Activated CD4-positive, alpha-beta memory T cell treated with anti-CD3 and anti-CD28 coated beads for 36 hours (primary cell): ENCODE measurements at regions not wholly inside any gene's neighbourhood (a gene's known extent, or its start where the extent isn't known, plus 50 kb on each side); places are given as distances from the start of the nearest gene placed in this dataset.

Experiments used
- CTCF ChIA-PET: fragments of 350-600 bp; sonication (Branson Sonifier 250); formaldehyde crosslinking; loops from one replicate; lab custom pipeline; 2021; ENCODE audit warnings: antibody characterized with exemption, inconsistent platforms; lab: Charles Lee
- POLR2A ChIA-PET: fragments of 350-600 bp; sonication (Branson Sonifier 250); formaldehyde crosslinking; loops from one replicate; lab custom pipeline; 2021; ENCODE audit warnings: antibody characterized with exemption; lab: Charles Lee
- DNase-seq: peaks from one replicate; pipeline ENCODE4 v3.0.0-alpha.2; 2020
- H3K27ac Mint-ChIP-seq: one replicate; pipeline ENCODE4 v1.8.0; 2021; ENCODE audit warnings: mixed read lengths
- H3K27me3 Mint-ChIP-seq: one replicate; pipeline ENCODE4 v1.8.0; 2021; ENCODE audit warnings: mixed read lengths
- H3K36me3 Mint-ChIP-seq: one replicate; pipeline ENCODE4 v1.8.0; 2021; ENCODE audit warnings: mixed read lengths
- H3K4me1 Mint-ChIP-seq: one replicate; pipeline ENCODE4 v1.8.0; 2021; ENCODE audit warnings: low read depth, mixed read lengths
- H3K4me3 Mint-ChIP-seq: one replicate; pipeline ENCODE4 v1.8.0; 2021; ENCODE audit warnings: mild to moderate bottlenecking, mixed read lengths
- H3K9me3 Mint-ChIP-seq: one replicate; pipeline ENCODE4 v1.8.0; 2021; ENCODE audit warnings: mixed read lengths
- intact Hi-C: fragments of 100-400 bp; cut with micrococcal nuclease; formaldehyde crosslinking; loops from one replicate; pipeline ENCODE4 v1.15.1; 2023

DNA sequence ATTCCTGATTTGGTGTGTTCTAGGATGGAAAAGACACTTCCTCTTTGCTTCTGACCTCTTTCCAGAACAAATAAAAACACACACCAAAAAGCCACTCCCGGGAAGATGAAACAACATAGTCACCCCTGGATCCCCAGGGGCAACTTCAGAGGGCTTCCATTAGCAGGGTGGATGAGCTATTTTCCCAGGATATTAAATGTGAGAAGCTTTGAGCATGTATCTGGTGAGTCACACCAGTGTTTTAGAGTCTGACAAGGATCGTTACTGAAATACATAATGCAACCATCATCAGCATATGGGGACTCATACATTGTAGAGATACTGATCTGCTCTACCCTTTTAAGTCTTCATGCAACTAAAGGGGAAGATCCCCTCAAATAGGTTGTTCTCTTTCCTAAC, 115.5 kb upstream of the ZNF438 start:
- no peaks in the 10 kb centered on the region for H3K9me3 Mint-ChIP-seq
- no peak for DNase-seq
- peaks cover 10% of the 10 kb centered on the region for H3K27me3 Mint-ChIP-seq
- H3K36me3 Mint-ChIP-seq: no peaks in the 10 kb centered on the region
- CTCF ChIA-PET: no interaction called here
- H3K4me1 Mint-ChIP-seq: peaks cover 9% of the 10 kb centered on the region
- intact Hi-C loops: no loop called here
- no peak overlapping the region for H3K27ac Mint-ChIP-seq
- no peak overlapping the region for H3K4me3 Mint-ChIP-seq
- POLR2A ChIA-PET: no interaction called here

DNA sequence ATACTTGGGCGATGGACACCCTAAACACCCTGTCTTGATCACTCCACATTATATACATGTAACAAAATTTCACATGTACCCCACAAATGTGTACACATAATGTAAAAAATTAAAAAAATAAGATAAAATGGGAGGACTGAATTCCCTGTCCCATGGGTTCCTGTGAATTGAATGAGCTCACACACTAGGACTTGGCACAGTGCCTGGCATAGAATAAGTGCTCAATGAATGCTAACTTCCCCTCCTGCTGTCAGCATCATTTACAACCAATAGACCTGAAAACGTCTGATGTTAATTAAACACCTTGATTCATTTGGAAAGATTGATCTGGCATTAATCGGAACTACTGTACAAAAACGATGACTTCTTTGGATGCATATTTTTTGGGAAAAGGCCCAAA, 117.3 kb upstream of the ZNF438 start:
- no peaks in the 10 kb centered on the region for H3K36me3 Mint-ChIP-seq
- peaks cover under 1% of the 10 kb centered on the region for H3K9me3 Mint-ChIP-seq
- intact Hi-C loops: no loop called here
- DNase-seq: no peak
- H3K4me1 Mint-ChIP-seq: peaks cover 9% of the 10 kb centered on the region
- ChIA-PET POLR2A (interaction anchor here (0.6 kb wide), 1 partner anchor 643 kb away, joined by 3 read pairs; no protein-coding TSS in a partner anchor), CTCF (no interaction called here)
- H3K27ac Mint-ChIP-seq: no peak overlapping the region
- peaks cover 10% of the 10 kb centered on the region for H3K27me3 Mint-ChIP-seq
- no peak overlapping the region for H3K4me3 Mint-ChIP-seq

DNA sequence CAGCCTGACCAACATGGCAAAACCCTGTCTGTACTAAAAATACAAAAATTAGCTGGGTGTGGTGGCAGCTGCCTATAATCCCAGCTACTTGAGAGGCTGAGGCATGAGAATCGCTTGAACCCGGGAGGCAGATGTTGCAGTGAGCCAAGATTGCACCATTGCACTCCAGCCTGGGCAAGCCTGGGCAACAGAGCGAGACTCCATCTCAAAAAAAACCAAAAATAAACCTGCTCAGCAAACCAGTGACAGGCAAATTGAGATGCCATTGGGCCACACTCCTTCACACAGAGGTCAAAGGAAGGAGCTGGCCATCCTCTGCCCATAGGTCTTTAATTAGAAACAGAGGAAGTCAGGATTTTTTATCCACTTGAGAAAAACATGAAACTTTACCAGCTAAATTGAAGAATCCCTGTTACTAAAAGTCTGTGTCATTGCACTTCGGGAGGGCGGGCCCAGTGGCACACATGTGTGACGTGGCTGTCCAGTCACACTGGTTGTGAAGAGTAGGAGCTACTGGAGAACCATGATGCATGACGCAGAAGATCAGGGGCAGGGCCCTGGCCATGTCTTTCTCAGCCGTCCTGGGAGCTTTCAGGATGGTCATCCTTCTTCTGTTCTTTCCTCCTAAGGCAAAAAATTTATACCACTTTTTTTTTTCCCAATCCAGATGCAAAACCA, 118.3 kb upstream of the ZNF438 start:
- peaks cover 2% of the 10 kb centered on the region for H3K9me3 Mint-ChIP-seq
- H3K4me3 Mint-ChIP-seq: no peak overlapping the region
- H3K27ac Mint-ChIP-seq: no peak overlapping the region
- ChIA-PET POLR2A (interaction anchor here (0.7 kb wide), 1 partner anchor 86 kb away, joined by 4 read pairs; no protein-coding TSS in a partner anchor), CTCF (interaction anchor here (1.0 kb wide), 1 partner anchor 366 kb away, joined by 3 read pairs; no protein-coding TSS in a partner anchor)
- no peaks in the 10 kb centered on the region for H3K36me3 Mint-ChIP-seq
- peaks cover 10% of the 10 kb centered on the region for H3K27me3 Mint-ChIP-seq
- no peak for DNase-seq
- intact Hi-C loops: no loop called here
- H3K4me1 Mint-ChIP-seq: peaks cover 9% of the 10 kb centered on the region

DNA sequence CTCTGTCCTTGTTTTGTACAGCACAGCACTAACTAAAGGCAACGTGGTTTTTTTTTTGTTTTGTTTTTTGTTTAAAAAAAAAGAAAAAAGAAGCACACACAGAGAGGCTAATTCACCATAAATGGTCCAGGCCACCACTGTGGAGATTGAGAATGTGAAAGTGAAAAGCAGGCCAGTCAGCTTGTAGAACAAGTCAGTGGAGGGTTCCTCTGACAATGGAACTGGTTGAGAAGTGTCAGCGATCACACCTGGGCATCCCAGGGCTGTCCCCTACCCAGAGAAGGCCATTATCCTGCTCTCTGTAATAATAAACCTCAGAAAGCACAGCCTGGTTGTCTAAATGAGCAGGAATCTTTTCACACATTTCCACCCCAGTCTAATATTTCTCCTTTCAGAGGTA, 119.6 kb upstream of the ZNF438 start:
- DNase-seq: no peak
- peaks cover 4% of the 10 kb centered on the region for H3K27me3 Mint-ChIP-seq
- H3K9me3 Mint-ChIP-seq: peaks cover 2% of the 10 kb centered on the region
- H3K27ac Mint-ChIP-seq: no peak overlapping the region
- no peaks in the 10 kb centered on the region for H3K36me3 Mint-ChIP-seq
- POLR2A ChIA-PET: no interaction called here
- no peak overlapping the region for H3K4me3 Mint-ChIP-seq
- H3K4me1 Mint-ChIP-seq: peaks cover 8% of the 10 kb centered on the region
- intact Hi-C loops: no loop called here
- CTCF ChIA-PET: no interaction called here

DNA sequence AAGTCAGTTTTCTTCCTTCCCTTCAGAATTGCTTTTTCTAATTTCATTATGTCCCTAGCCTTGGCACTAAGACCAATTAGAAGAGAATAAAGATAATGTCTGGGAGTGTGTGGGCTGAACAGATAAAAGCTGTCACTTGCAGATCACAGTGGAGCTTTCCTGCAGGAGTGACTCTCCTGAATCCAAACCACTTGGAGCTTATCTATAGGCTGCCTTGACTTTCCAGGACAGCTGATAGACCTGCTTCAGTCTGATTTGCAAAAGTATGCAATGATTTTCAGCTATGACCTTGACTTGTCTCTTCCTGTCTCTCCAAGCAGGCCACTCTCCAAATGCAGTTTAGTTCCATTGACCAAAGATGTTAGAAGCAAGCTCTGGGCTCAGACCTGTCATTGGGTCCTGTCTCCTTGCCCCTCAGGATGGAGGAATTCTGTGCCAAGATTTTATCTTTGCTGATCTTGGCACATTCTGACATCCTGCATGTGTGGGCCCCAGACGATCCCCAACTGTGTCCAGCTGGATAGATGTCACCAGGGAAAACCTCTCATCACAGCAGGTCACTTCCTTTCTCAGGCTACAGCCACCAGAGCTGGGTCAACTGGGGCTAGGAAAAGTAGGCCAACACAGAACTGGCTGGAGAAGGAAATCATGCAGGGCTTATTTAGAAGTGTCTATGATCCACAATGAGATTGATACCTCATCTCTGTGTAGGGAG, 120.9 kb upstream of the ZNF438 start:
- CTCF ChIA-PET: no interaction called here
- H3K27ac Mint-ChIP-seq: no peak overlapping the region

DNA sequence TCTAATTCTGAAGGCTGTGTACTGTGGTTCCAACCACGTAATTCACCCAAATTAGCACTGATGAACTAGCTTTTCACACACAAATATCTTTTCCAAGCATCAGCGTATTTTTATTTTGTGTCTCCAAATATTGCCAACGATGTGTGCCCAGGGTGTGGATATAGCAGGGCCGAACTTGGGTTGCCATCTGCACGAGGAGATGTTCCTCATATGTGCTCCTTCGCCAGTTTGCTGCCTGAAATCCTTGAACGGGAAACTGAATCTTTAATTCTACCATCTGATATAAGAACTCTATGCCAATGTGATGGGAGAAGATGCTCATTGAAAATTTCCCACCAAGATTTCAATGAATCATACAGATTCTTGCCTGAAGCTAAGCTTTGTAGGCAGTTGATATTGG, 121.5 kb upstream of the ZNF438 start:
- intact Hi-C loops: no loop called here
- H3K9me3 Mint-ChIP-seq: peaks cover 2% of the 10 kb centered on the region
- POLR2A ChIA-PET: no interaction called here
- H3K27me3 Mint-ChIP-seq: no peaks in the 10 kb centered on the region
- H3K4me1 Mint-ChIP-seq: no peaks in the 10 kb centered on the region
- no peak overlapping the region for H3K27ac Mint-ChIP-seq
- no peaks in the 10 kb centered on the region for H3K36me3 Mint-ChIP-seq
- CTCF ChIA-PET: no interaction called here
- no peak for DNase-seq
- no peak overlapping the region for H3K4me3 Mint-ChIP-seq

More for the DNA sequence above, 120.9 kb upstream of the ZNF438 start:
- intact Hi-C loops: no loop called here
- Mint-ChIP-seq H3K9me3 (peaks cover 2% of the 10 kb centered on the region), H3K27me3 (no peaks in the 10 kb centered on the region), H3K4me1 (no peaks in the 10 kb centered on the region), H3K4me3 (no peak overlapping the region), H3K36me3 (no peaks in the 10 kb centered on the region)
- no peak for DNase-seq
- POLR2A ChIA-PET: no interaction called here

DNA sequence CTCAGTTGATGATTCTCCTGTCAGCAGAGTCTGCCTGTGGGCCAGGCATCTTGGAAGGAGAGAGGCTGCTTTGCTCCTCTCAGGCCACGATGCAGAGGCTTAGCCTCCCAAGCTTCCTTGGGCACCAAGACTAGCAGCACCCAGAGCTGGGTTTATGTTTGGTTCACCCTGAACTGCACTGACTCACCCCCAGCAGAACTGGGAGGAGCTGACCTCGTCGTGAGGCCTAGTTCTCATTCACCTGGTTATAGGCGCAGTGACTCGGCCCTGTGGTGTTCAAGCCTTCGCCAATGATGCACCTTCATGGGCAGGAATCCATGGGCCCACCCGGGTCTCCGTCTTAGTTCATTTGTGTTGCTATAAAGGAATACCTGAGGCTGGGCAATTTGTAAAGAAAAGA, 122.0 kb upstream of the ZNF438 start:
- Mint-ChIP-seq H3K9me3 (peaks cover 2% of the 10 kb centered on the region), H3K4me3 (no peak overlapping the region), H3K27me3 (no peaks in the 10 kb centered on the region), H3K4me1 (no peaks in the 10 kb centered on the region), H3K27ac (no peak overlapping the region), H3K36me3 (no peaks in the 10 kb centered on the region)
- no peak for DNase-seq
- intact Hi-C loops: no loop called here
- ChIA-PET CTCF (no interaction called here), POLR2A (no interaction called here)

DNA sequence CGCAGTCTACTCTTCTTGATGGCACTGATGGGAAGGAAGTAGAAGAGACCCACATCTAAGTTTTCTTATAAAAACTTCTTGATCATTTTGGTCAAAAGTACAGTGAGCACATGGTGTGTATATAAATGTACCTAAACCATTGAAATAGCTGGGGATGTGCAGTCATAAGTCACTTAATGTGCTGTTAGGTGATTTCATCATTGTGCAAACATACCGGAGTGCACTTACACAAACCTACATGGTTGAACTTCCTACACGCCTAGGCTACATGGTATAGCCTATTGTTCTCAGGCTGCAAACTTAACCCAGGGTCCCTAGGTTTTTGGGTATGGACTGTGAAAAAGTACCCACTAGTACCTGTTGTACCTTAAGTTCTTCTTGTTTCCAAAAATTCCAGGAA, 123.3 kb upstream of the ZNF438 start:
- DNase-seq: no peak
- Mint-ChIP-seq H3K27me3 (no peaks in the 10 kb centered on the region), H3K27ac (no peak overlapping the region), H3K36me3 (no peaks in the 10 kb centered on the region), H3K4me3 (no peak overlapping the region), H3K9me3 (peaks cover 2% of the 10 kb centered on the region), H3K4me1 (no peaks in the 10 kb centered on the region)
- ChIA-PET CTCF (no interaction called here), POLR2A (no interaction called here)
- intact Hi-C loops: no loop called here

DNA sequence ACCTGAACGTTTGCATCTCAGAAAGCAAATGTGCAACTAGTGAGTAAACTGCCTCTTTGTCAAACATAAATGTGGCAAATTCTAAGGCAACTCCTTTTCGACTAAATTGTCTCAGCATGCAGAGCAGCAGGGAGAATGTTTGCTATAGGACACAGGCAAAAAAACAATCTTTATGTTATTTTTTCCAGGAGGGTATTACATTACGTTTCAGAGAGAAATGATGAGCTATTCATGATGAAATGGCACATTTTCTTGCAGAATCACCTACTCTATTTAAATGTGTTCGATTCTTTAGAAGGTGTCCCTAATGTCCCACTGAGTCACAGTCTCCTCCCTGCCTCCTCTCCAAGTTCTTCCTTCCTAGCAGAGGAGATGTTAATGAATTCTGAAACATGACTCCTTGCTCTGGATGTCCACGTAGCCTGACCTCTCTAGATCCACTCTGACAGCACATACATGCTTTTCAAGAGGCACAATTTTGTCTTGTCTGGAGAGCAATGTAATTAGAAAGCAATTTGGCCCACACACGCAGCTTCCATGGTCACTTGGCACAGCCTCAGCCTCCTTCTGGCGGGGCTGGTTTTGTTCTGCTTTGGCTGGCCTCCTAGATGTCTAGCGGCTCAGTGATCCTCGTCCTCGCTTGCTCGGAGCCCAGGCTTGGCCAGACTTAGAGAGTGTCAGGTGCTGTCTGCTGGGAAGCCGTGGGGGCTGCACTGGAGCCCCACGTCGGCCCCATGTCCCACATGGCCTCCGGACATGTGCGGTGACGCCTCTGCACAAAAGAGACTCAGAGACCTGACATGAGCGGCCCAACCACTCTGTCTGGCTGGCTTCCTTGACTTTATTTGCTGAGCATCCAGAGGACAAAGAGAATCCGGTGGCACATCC, 125.7 kb upstream of the ZNF438 start:
- intact Hi-C loops: no loop called here
- Mint-ChIP-seq H3K27ac (no peak overlapping the region), H3K36me3 (no peaks in the 10 kb centered on the region), H3K27me3 (no peaks in the 10 kb centered on the region), H3K9me3 (peaks cover 9% of the 10 kb centered on the region), H3K4me3 (no peak overlapping the region), H3K4me1 (no peaks in the 10 kb centered on the region)
- no peak for DNase-seq
- ChIA-PET CTCF (no interaction called here), POLR2A (no interaction called here)

DNA sequence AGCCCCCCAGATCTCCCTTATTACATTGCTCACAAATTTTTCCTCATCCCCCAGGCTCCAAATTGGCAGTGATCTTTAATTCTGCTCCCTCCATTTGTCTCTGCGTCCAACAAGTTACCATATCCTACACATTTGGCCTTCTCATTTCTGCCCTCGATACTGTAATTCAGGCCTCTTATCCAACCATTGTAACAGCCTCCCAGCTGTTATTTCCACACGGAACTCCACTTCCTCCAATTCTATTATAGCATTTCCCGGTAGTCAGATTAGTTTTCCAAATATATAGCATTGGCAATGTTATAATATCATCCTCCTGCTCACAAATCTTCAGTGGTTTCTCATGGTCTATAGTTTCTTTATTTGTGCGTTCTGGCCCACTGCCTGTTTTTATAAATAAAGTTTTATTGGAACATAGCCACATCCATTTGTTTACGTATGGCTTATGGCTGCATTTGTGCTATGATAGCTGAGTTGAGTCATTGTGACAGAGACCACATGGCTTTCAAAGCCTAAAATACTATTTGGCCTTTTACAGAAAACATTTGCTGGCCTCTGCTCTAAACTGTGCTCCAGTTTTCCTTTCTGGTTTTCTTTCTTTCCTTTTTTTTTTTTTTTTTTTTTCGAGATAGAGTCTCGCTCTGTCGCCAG, 126.5 kb upstream of the ZNF438 start:
- CTCF ChIA-PET: no interaction called here
- no peaks in the 10 kb centered on the region for H3K4me1 Mint-ChIP-seq
- no peak overlapping the region for H3K4me3 Mint-ChIP-seq
- POLR2A ChIA-PET: interaction anchor here (0.6 kb wide), 1 partner anchor 20 kb away, joined by 3 read pairs; no protein-coding TSS in a partner anchor
- no peaks in the 10 kb centered on the region for H3K27me3 Mint-ChIP-seq
- no peak for DNase-seq
- no peaks in the 10 kb centered on the region for H3K36me3 Mint-ChIP-seq
- H3K27ac Mint-ChIP-seq: no peak overlapping the region
- intact Hi-C loops: no loop called here
- peaks cover 9% of the 10 kb centered on the region for H3K9me3 Mint-ChIP-seq

DNA sequence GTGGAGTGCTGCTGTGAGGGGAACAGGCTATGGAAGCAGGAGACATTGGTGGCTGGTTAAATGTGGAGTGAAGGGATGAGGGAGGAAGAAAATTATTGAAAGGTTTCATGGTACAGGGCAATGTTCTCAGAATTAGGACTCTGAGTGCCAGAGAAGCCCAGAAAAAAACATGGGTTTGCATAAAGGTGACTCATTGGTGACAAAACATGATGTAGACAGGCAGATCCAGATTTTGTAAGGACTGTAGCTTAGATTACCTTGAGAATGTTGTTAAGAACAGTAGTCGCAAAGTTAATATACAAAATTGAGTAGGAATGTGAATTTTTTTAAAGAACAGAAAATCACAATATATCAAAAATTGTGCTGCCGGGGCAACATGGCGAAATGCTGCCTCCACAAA, 134.9 kb upstream of the ZNF438 start:
- no peak overlapping the region for H3K4me3 Mint-ChIP-seq
- peaks cover 4% of the 10 kb centered on the region for H3K4me1 Mint-ChIP-seq
- H3K27me3 Mint-ChIP-seq: peaks cover 2% of the 10 kb centered on the region
- POLR2A ChIA-PET: no interaction called here
- intact Hi-C loops: no loop called here
- CTCF ChIA-PET: no interaction called here
- H3K27ac Mint-ChIP-seq: no peak overlapping the region
- H3K9me3 Mint-ChIP-seq: peaks cover 2% of the 10 kb centered on the region
- no peak for DNase-seq
- no peaks in the 10 kb centered on the region for H3K36me3 Mint-ChIP-seq

DNA sequence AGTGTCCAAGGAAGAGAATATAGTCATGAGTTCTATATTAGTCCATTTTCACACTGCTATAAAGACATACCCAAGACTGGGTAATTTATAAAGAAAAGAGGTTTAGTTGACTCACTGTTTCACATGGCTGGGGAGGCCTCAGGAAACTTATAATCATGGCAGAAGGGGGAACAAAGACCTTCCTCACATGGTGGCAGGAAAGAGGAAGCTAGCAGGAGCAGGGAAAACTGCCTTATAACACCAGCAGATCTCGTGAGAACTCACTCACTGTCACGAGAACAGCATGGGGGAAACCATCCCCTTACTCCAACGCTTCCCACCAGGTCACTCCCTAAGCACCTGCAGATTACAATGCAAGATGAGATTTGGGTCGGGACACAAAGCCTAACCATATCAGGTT, 139.0 kb upstream of the ZNF438 start:
- Mint-ChIP-seq H3K4me3 (no peak overlapping the region), H3K9me3 (peaks cover 16% of the 10 kb centered on the region), H3K27ac (no peak overlapping the region), H3K4me1 (peaks cover 4% of the 10 kb centered on the region), H3K27me3 (peaks cover 7% of the 10 kb centered on the region), H3K36me3 (no peaks in the 10 kb centered on the region)
- ChIA-PET CTCF (no interaction called here), POLR2A (no interaction called here)
- no peak for DNase-seq
- intact Hi-C loops: no loop called here
